ENCODE measurements at regions not wholly inside any gene's neighbourhood (a gene's known extent, or its start where the extent isn't known, plus 50 kb on each side); places are given as distances from the start of the nearest gene placed in this dataset.
"Not testable (repeated sequence)": the region's sequence is repeated elsewhere in the genome, so short reads cannot be mapped to it uniquely, and the experiment has no call there.

DNA sequence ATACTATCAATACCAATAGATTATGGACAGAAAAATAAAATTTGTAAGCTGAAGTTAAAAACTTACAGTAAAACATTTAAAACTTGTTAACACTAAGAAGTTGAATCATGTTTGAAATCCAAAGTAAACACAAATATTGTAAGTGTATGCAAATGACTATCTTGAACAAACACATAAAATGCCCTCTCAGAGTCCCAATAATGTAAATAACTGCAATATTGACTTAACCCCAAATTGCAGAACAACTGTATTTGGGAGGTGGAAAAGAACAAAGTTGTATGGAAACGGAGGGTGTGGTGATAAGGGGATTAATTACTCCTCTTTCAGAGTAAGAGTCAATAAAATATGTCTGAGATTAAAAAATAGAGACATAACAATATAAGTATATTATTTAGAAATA is 140.0 kb upstream of the NOL4 start:
- no peak for DNase-seq

DNA sequence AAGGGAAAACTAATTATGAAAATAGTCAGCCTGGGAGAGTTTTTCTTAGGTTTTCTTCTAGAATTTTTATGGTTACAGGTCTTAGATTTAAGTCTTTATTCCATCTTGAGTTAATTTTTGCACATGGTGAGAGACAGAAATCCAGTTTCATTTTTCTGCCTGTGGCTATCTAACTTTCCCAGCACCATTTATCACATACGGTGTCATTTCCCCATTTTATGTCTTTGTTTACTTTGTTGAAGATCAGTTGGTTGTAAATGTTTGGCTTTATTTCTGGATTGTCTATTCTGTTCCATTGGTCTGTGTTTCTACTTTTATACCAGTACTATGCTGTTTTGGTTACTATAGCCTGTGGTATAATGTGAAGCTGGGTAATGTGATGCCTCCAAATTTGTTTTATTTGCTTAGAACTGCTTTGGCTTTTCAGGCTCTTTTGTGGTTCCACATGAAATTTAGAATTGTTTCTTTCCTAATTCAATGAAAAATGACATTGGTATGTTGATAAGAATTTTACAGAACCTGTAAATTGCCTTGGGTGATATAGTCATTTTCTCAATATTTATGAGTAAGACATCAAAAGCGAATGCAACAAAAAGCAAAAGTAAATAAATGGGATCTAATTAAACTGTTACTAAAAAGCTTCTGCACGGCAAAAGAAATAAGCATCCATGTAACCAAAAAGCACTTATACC is 146.1 kb upstream of the NOL4 start:
- no peak overlapping the region for H3K27ac Mint-ChIP-seq
- peaks cover 0 to 13% (median 2%) of the 10 kb centered on the region in 6 donors for H3K9me3 Mint-ChIP-seq
- peaks cover 0 to 6% (median 0%) of the 10 kb centered on the region in 3 donors for H3K27me3 Mint-ChIP-seq (ENCODE audit: low read depth in 3 of 3)
- H3K4me3 Mint-ChIP-seq: no peak overlapping the region
- no peaks in the 10 kb centered on the region for H3K36me3 Mint-ChIP-seq
- H3K4me1 Mint-ChIP-seq: no peaks in the 10 kb centered on the region
- no peak for DNase-seq

More for the DNA sequence above, 140.0 kb upstream of the NOL4 start:
- H3K9me3 Mint-ChIP-seq: peaks cover 0 to 10% (median 2%) of the 10 kb centered on the region in 6 donors
- no peak overlapping the region for H3K4me3 Mint-ChIP-seq
- H3K36me3 Mint-ChIP-seq: peaks cover 0 to 4% (median 0%) of the 10 kb centered on the region in 3 donors
- no peaks in the 10 kb centered on the region for H3K4me1 Mint-ChIP-seq
- peaks cover 0 to 7% (median 0%) of the 10 kb centered on the region in 3 donors for H3K27me3 Mint-ChIP-seq (ENCODE audit: low read depth in 3 of 3)
- H3K27ac Mint-ChIP-seq: no peak overlapping the region

DNA sequence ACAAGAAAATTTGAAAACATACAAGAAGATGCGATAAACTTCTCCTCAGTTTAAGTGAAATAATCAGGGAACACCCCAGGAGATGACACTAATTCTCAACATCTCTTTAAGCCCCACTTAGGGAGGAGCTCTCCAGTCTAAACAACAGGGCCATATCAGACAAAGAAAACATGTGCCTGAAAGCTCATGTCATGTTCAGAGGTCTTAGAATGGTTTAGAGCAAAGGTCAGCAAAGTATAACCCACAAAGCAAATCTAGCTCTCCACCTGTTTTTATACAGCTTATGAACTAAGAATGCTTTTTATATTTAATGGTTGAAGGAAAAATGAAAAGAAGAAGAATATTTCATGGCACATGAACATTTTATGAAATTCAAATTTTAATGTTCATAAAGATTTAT is 155.6 kb upstream of the NOL4 start:
- no peak overlapping the region for H3K27ac Mint-ChIP-seq
- no peak overlapping the region for H3K4me3 Mint-ChIP-seq
- H3K4me1 Mint-ChIP-seq: no peaks in the 10 kb centered on the region
- no peaks in the 10 kb centered on the region for H3K27me3 Mint-ChIP-seq (ENCODE audit: low read depth in 3 of 3)
- H3K9me3 Mint-ChIP-seq: peaks cover 0 to 15% (median 4%) of the 10 kb centered on the region in 6 donors
- H3K36me3 Mint-ChIP-seq: no peaks in the 10 kb centered on the region
- no peak for DNase-seq

DNA sequence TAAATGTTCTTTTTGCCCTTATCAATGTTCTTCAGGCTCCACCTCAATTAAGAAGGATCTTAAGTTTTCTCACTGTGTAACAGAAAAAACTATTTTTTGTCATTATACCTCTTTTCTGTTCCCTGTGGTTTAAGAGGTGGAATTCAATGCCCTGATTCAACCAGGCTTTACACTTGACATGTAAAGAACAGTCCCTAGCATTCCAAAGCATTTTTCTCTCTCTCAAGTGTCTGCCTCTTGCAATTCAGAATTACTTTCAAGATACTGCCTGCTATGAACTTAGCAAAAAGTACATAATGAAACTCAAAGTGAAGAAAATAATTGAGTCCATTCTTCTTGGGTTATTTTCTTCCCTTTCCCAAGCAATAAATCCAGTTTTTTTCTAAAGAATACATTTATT is 160.6 kb upstream of the NOL4 start:
- no peaks in the 10 kb centered on the region for H3K27me3 Mint-ChIP-seq (ENCODE audit: low read depth in 3 of 3)
- no peak for DNase-seq
- H3K4me3 Mint-ChIP-seq: no peak overlapping the region
- peaks cover 0 to 15% (median 7%) of the 10 kb centered on the region in 6 donors for H3K9me3 Mint-ChIP-seq
- H3K27ac Mint-ChIP-seq: no peak overlapping the region
- H3K36me3 Mint-ChIP-seq: no peaks in the 10 kb centered on the region
- no peaks in the 10 kb centered on the region for H3K4me1 Mint-ChIP-seq

DNA sequence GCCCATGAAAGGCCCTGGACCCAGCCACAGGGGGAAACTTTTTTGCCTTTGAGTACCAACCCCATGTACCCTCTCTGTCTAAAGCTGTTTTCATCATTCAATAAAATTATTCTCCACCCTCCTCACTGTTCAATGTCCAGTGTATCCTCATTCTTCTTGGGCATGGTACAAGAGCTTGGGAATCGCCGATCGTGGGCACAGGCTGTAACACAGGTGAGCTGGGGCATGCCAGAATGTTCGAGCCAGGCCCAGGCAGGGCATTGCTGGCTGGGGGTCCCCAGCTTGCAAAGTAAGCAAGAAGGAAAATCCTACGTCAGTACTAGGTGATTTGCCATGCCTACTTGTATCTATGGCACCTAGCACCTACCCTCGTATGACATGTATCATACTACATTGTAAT is 162.1 kb upstream of the NOL4 start:
- no peaks in the 10 kb centered on the region for H3K27me3 Mint-ChIP-seq (ENCODE audit: low read depth in 3 of 3)
- H3K27ac Mint-ChIP-seq: no peak overlapping the region
- no peak for DNase-seq
- H3K4me1 Mint-ChIP-seq: no peaks in the 10 kb centered on the region
- H3K4me3 Mint-ChIP-seq: no peak overlapping the region
- peaks cover 0 to 16% (median 7%) of the 10 kb centered on the region in 6 donors for H3K9me3 Mint-ChIP-seq
- no peaks in the 10 kb centered on the region for H3K36me3 Mint-ChIP-seq

DNA sequence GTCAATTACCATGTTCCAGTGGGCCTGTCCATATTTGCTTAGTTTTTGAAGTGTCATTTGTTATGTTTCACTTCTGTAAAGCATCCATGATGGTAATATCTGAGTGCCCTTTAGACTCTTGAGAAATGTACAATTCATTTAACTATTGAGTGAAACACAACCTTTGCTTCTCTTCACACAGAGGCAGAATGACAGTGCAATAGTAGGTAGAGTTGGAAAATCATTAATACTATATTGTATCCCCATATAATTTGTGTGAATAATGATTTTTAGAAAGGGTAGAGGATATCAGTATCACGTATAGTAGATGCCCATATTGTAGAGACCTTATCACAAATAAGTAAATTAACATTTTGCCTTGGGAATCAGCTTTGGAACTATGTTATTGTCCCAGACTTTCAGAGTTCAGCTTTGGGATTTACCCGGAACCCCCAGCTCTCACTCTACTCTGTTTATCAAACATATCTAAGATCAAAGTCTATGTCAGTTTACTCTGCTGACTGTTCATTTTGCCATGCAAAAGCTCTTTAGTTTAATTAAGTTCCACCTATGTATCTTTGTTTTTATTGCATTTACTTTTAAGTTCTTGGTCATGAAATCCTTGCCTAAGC is 172.7 kb upstream of the NOL4 start:
- Mint-ChIP-seq H3K4me3 (no peak overlapping the region), H3K27me3 (ENCODE audit: low read depth in 3 of 3) (peaks cover 2% of the 10 kb centered on the region in 3 donors), H3K9me3 (peaks cover 0 to 16% (median 5%) of the 10 kb centered on the region in 6 donors), H3K4me1 (no peaks in the 10 kb centered on the region), H3K27ac (no peak overlapping the region), H3K36me3 (no peaks in the 10 kb centered on the region)
- DNase-seq: no peak

DNA sequence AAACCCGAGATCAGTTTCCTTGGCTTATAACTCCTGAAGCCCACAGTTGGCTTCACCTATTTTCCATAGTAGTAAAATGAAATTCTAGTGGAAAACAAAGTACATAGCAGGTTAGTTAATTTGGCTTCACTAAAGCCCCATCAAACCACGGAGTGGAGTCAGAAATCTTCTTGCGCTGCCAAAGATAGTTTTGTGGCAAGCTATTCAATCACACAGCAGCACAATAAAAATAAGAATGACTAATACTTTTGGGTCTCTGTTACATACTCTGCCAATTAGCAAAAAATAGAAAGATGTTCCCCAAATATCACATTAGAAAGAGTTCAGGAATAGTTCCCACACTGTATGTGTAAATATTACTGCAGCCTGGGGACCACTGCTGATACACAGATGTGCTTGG is 175.2 kb upstream of the NOL4 start:
- no peaks in the 10 kb centered on the region for H3K4me1 Mint-ChIP-seq

DNA sequence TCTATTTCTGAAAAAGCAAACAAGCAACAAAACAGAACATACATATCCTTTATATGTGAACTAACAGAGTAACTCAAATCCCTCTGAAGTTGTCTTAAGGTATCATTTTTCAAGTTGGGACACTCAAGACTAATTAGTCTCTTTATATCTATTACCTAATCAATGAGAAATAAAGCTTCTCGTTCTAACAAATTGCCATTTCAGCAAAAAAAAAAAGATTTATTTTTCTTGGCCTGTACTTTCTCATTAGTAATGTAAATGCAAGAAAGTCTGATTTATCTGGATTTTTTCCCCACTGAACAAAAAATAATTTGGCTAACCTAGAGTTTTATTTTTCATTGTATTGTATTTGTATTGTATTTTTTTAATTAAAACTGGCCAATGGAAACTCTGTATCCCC is 176.1 kb upstream of the NOL4 start:
- Mint-ChIP-seq H3K4me1 (no peaks in the 10 kb centered on the region), H3K27me3 (ENCODE audit: low read depth in 3 of 3) (peaks cover 0 to 2% (median 2%) of the 10 kb centered on the region in 3 donors), H3K4me3 (no peak overlapping the region), H3K36me3 (no peaks in the 10 kb centered on the region), H3K9me3 (peaks cover 0 to 16% (median 2%) of the 10 kb centered on the region in 6 donors), H3K27ac (no peak overlapping the region)
- no peak for DNase-seq

More for the DNA sequence above, 175.2 kb upstream of the NOL4 start:
- Mint-ChIP-seq H3K27ac (no peak overlapping the region), H3K9me3 (peaks cover 0 to 22% (median 2%) of the 10 kb centered on the region in 6 donors), H3K36me3 (no peaks in the 10 kb centered on the region), H3K27me3 (ENCODE audit: low read depth in 3 of 3) (peaks cover 0 to 2% (median 2%) of the 10 kb centered on the region in 3 donors), H3K4me3 (no peak overlapping the region)
- no peak for DNase-seq

DNA sequence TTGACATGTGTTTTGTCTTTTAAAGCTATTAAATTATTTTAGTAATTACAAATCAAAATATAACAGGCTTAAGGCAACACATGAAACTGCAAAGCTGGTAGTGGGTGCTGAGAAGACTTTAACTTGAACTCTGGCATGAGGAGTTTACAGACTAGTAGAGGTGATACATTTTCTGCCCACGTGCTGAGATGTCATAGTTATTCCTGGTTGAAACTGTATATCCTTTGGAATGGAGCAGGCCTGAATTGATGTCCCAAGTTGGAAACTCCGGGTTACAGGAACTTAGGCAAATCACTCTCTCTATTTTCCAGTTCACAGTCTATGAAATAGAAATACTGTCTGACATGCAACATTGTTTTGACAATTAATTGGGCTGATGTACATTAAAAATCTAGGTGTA is 177.1 kb upstream of the NOL4 start:
- H3K4me1 Mint-ChIP-seq: no peaks in the 10 kb centered on the region
- peaks cover 0 to 2% (median 0%) of the 10 kb centered on the region in 3 donors for H3K27me3 Mint-ChIP-seq (ENCODE audit: low read depth in 3 of 3)
- no peak overlapping the region for H3K4me3 Mint-ChIP-seq
- DNase-seq: no peak
- H3K9me3 Mint-ChIP-seq: peaks cover 0 to 16% (median 2%) of the 10 kb centered on the region in 6 donors
- no peaks in the 10 kb centered on the region for H3K36me3 Mint-ChIP-seq
- no peak overlapping the region for H3K27ac Mint-ChIP-seq

DNA sequence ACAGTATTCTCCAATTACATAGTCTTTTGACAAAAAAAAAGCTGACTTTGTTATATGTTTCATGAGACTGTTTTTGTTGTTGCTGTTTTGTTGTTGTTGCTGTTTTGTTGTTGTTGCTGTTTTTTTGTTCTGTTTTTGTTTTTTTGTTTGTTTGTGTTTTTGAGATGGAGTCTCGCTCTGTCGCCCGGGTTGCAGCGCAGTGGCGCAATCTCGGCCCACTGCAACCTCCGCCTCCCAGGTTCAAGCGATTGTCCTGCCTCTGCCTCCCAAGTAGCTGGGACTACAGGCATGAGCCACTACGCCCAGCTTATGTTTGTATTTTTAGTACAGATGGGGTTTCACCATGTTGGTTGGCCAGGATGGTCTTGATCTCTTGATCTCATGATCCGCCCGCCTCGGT is 182.8 kb upstream of the NOL4 start:
- H3K27me3 Mint-ChIP-seq (ENCODE audit: low read depth in 3 of 3); H3K4me3 Mint-ChIP-seq; H3K4me1 Mint-ChIP-seq; H3K36me3 Mint-ChIP-seq; H3K27ac Mint-ChIP-seq; DNase-seq: not testable (repeated sequence)
- H3K9me3 Mint-ChIP-seq: peaks cover 0 to 20% (median 4%) of the 10 kb centered on the region in 6 donors

DNA sequence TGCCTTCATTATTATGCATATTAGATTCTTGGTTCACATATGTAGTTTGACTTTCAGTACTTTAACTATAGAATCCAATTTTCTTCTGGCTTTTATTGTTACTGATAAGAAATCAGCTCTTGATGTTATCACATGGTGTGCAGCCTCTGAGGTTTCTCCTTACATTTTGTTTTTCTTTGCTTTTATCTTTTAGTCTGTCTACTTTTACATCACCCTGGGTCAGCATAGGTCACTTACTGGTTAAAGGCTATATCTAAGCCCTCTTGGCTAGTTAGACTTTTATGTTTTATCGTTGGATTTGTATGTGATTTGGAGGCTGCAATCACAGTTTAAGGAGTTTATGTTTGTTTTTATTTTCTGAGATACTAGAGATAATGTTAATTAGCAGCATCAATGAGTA is 187.2 kb upstream of the NOL4 start:
- Mint-ChIP-seq H3K27ac (no peak overlapping the region), H3K9me3 (peaks cover 0 to 16% (median 5%) of the 10 kb centered on the region in 6 donors), H3K36me3 (no peaks in the 10 kb centered on the region), H3K4me1 (no peaks in the 10 kb centered on the region), H3K27me3 (ENCODE audit: low read depth in 3 of 3) (no peaks in the 10 kb centered on the region), H3K4me3 (no peak overlapping the region)
- DNase-seq: no peak

DNA sequence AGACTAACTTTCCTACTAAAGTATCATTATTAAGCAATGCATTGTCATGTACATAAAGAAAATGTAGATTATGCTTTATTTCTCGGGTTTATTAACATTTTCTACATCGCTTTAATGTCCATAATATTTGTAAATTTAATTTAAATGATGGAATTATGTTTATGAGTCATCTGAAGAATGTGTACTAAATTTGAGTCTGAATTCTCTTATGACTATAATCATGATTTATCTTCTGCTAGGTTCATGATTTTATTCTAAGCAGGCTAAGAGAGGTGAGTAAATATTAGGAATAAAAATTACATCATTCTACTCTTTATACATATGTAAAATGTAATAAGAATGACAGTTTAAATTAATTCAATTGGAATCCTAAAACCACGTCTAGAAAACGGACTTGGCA is 206.3 kb upstream of the NOL4 start:
- Mint-ChIP-seq H3K36me3 (peaks cover 0 to under 1% (median 0%) of the 10 kb centered on the region in 3 donors), H3K27ac (no peak overlapping the region), H3K4me3 (no peak overlapping the region), H3K4me1 (no peaks in the 10 kb centered on the region), H3K27me3 (ENCODE audit: low read depth in 3 of 3) (peaks cover 0 to 4% (median 0%) of the 10 kb centered on the region in 3 donors), H3K9me3 (peaks cover 3 to 40% (median 14%) of the 10 kb centered on the region in 6 donors)
- DNase-seq: no peak

DNA sequence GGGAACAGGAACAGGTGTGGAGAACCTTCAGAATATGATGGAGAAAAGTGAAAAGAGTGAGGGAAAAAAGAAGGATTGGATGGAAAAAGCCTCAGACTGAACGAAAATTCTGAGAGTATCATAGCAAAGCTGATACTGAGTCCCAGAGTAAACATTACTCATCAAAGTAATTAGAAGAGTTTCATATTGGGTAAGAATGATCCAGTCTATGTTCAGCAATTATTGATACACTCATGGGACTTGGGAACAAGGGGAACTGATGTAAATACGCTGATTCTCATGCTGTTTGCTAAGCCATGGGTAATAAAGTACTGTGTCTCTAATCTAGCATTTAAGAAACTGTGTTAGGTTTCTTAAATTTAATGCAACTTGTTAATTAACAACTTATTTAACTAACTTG is 219.9 kb upstream of the NOL4 start:
- H3K9me3 Mint-ChIP-seq: peaks cover 2 to 31% (median 8%) of the 10 kb centered on the region in 6 donors
- no peak for DNase-seq
- H3K4me1 Mint-ChIP-seq: no peaks in the 10 kb centered on the region
- no peaks in the 10 kb centered on the region for H3K36me3 Mint-ChIP-seq
- no peak overlapping the region for H3K4me3 Mint-ChIP-seq
- peaks cover 0 to 3% (median 0%) of the 10 kb centered on the region in 3 donors for H3K27me3 Mint-ChIP-seq (ENCODE audit: low read depth in 3 of 3)
- H3K27ac Mint-ChIP-seq: no peak overlapping the region

DNA sequence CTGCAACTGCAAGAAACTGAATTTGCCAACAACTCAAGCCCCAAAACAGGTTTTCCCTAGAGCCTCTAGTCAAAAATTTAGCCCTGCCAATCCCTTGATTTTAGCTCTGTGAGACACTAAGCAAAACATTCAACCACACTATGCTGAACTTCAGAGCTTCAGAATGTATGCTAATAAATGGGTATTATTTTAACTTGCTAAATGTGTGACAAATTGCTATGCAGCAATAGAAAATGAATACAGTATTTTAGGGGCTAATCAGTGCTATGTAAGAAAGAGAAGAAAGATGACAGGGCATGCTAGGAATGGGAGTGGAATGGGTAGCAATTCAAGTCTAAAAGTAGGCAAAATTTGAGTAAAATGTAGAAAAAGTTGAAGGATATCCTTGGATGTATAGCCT is 223.9 kb upstream of the NOL4 start:
- Mint-ChIP-seq H3K9me3 (peaks cover 3 to 35% (median 9%) of the 10 kb centered on the region in 6 donors), H3K27ac (no peak overlapping the region), H3K27me3 (ENCODE audit: low read depth in 3 of 3) (no peaks in the 10 kb centered on the region), H3K36me3 (no peaks in the 10 kb centered on the region), H3K4me1 (no peaks in the 10 kb centered on the region), H3K4me3 (no peak overlapping the region)
- DNase-seq: no peak
